ENCODE measurements at regions not wholly inside any gene's neighbourhood (a gene's known extent, or its start where the extent isn't known, plus 50 kb on each side); places are given as distances from the start of the nearest gene placed in this dataset.
"Not testable (repeated sequence)": the region's sequence is repeated elsewhere in the genome, so short reads cannot be mapped to it uniquely, and the experiment has no call there.

- TF ChIP-seq CTCF, POLR2A, POLR2AphosphoS5 (IDR thresholded peaks at IDR 0.05): not testable (repeated sequence)
Measured at GRCh38 chr15:24437735-24438134, 237.8 kb upstream of the NPAP1 start.

Measured in breast epithelium (tissue), 3 donors.